ENCODE measurements at regions not wholly inside any gene's neighbourhood (a gene's known extent, or its start where the extent isn't known, plus 50 kb on each side); places are given as distances from the start of the nearest gene placed in this dataset.
"Not testable (repeated sequence)": the region's sequence is repeated elsewhere in the genome, so short reads cannot be mapped to it uniquely, and the experiment has no call there.

DNA sequence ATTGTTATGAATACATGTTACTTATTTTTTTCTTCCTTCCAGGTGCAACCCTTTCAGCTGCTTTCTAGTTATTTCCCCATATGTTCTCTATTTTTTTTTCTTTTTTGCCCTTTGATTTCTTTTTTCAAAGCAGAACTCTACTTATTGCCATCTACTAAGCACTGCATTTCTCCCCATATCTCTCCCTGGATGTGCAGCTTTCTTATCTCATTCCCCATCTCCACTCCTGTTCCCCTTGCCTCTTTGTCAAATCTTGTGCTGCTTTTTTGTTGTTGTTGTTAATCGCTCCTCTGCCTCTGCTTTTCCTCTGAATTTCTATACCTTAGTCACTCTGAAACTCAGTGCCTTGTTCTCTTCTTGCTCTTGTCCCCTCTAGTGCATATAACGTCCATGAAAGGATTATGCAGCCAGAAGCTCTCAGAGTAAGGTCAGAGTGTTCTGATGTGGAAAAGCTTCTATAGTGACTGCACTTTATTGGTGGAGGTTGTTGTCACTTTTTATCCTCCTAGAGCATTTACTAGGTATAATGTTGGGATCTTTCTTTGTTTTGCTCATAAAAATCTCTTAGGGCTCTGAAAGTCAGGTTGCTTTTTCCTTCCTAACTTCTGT is 51.1 kb upstream of the JADE1 start:
- no peak for DNase-seq (ENCODE audit: low read depth, low spot score)

DNA sequence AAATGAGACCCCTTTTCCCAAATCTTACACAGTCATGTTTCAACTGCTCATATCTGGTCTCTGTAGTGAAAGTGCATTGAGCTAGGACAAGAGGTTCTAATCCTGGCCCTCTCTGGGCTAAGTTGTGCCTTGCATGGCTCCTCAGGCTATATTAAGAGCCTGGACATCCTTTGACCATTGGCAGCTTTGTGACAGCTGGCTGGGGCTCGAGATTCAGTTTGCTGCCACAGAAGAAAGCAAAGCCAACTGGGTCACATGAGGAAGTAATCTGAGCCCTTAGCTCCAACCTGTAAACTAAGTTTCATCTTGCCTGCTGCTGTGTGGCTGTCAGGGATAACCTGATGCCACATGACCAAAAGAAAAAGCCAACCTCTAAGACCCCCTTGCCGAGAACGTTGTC is 51.8 kb upstream of the JADE1 start:
- no peak for DNase-seq (ENCODE audit: low read depth, low spot score)

GRCh38 chr4:128751354-128751753 is 58.1 kb upstream of the JADE1 start:
- DNase-seq (ENCODE audit: low read depth, low spot score): no peak

- not testable (repeated sequence) for DNase-seq (ENCODE audit: low read depth, low spot score)
These were observed 67.8 kb upstream of the JADE1 start for GRCh38 chr4:128741748-128742147.

DNA sequence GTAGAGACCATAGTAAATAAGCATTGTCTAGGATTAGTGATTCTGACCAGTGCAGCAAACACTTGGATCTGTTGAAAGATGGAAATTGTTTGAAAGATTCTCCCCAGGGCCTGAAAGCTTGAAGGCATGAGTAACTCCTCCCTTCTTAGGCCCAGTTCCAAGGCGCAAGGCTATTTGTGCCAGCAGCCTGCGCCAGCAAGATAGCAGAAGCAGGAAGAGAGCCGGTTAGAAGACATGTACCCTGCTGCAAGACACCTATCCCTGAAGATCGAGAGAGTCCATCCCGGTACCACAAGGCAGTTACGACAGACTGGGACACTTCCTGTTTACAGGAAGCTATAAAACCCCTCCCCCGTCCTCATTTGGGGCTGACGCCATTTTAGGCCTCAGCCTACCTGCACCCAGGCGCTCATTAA is 72.4 kb upstream of the JADE1 start:
- no peak for DNase-seq (ENCODE audit: low read depth, low spot score)

DNA sequence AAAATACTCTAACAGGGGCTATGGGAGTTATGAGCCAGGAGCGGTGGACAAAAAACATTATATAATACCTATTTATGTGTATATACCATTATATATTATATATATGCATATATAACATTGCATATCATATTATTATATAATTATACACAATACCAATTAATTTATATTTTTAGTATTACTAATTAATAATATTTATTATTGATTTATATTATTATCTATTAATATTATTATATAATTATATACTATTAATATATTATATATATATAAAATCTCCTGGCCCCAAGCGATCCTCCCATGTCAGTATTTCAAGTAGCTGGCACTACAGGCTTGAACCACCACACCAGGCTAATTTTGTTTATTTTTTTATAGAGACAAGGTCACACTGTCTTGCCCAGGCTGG is 73.8 kb upstream of the JADE1 start:
- DNase-seq (ENCODE audit: low read depth, low spot score): no peak

DNA sequence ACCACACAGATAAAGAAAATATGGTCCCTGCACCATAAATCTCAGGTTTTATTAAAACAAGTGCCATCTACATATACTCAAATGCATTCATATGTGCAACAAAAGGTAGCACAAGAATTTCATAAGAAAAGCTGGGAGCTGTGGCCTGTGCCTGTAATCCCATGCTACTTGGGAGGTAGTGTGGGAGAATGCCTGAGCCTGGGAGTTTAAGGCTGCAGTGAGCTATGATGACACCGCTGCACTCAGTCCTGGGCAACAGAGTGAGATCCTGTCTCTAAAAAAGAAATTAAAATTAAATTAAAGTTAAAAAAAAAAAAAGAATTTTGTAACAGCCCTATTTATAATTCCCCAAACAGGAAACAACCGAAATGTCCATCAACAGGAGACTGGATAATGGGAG is 81.3 kb upstream of the JADE1 start:
- DNase-seq (ENCODE audit: low read depth, low spot score): no peak

DNA sequence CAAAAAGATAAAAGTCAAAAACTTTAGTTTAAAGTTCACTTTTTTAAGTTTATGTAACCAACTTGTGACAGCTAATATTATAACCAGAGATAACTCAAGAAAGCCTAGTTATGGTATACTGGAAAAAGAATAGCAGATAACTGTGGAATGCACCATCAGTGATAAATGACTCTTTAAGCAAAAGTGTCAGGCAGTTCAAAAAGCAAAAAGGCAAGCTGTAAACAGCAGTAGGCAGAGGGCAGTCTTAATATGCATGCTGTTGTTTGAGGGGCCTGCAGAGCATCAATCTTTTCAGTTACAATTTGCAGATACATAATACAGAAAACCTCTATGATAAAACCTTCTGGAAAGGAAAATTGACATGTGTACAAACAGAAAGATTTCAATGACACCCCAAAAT is 81.8 kb upstream of the JADE1 start:
- DNase-seq (ENCODE audit: low read depth, low spot score): no peak

DNA sequence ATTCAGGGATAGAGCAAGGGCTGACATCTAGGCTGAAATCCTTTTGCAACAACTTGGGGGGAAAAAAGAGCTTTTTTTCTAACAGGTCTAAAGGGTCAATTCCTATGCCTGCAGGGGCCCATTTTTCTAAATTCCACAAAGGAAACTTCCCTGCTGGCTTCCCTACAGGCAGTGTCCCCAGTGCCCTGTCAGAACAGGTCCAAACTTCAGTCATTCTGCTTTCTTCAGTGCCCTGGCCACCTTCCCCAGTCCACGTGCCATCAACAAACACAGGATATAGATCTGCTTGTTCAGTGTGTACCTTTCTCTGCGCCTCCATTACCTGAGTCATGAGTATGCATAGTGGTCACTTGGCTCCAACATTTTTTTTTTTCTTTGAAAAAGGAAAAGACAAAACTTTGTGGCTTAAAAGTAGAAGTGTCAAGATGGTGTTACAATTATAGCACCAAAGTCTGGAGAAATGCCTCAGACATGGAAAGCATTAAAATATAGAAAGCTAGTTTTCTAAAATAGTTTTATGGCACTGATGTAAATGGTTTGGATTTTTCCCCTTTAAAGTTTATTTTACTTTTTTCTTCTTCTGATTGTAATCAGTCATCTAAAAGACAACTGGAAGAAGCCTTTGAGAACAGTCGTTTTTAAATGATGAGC is 84.0 kb upstream of the JADE1 start:
- DNase-seq (ENCODE audit: low read depth, low spot score): no peak

DNA sequence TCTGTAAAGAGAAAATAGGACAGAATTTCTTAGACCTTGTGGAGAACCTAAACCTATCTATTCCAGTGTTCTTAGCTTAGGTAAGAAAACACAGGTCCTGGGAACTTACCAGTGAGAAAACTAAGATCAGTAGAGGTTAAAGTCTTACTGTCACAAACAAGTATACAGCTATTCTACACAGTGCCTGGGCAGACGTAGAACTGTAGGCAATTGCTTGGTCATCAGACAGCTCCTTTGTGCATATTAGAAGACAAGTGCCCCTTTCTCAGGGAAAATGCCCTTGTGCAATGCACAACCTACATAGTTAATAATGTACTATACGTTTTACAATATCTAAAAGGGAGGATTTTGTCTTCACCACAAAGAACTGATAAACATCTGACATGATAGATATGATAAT is 86.6 kb upstream of the JADE1 start:
- DNase-seq (ENCODE audit: low read depth, low spot score): no peak

GRCh38 chr4:128721896-128722295 is 87.6 kb upstream of the JADE1 start:
- DNase-seq (ENCODE audit: low read depth, low spot score): no peak

DNA sequence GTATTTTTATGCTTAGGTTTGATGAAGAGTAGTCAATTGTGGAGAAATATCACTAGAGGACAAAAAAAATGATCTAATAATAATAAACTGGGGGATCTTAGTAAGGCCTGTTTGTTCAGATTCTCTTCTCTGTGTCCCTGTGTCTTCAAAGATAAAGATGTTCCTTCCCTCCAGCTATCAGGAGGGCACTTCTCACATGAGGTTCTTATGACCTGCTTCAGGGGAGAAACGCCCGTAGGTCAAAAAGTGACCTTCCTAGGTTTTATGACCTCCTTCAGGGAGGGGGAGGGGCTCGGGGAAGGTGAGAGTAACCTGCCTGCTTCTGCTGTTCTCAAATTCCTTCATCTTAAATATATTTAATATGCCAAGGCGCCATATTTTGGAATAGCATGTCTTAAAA is 89.2 kb upstream of the JADE1 start:
- no peak for DNase-seq (ENCODE audit: low read depth, low spot score)

DNA sequence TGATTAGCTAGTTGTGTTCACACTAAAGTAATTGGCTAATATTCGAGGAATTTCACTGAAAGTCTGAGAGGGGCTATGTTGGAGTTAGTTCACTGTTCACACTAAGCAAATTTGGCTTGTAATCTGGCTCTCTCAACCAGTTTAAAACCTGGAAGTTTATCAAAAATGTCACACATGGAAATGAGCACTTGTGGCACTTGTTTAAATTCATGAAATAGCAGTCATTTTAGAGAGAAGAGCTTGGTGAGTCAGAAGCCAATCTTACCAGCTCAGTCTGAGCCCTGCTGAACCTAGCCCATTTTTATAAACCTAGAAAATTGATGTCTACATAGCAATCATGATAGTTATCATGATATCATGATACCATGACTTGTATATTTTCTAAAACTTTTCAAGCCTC is 90.7 kb upstream of the JADE1 start:
- no peak for DNase-seq (ENCODE audit: low read depth, low spot score)

DNA sequence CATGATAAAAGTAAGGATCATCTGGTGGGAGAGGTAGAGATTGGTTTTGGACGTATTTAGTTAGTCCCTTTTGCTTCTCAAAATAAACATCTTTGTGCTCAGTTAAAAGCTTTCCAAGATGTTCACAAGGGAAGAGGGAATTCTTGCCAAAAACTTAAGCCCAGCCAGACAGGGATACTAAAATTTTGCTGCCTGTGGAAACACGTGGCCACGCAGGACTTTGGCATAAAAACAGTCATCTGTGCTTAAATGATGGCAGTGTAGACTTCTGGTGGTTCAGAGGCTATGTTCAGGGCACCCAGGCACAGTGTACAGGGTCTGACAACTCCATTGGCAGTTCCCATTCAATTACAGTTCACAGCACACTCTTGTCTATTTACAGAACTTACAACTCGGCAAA is 93.2 kb upstream of the JADE1 start:
- DNase-seq (ENCODE audit: low read depth, low spot score): no peak

DNA sequence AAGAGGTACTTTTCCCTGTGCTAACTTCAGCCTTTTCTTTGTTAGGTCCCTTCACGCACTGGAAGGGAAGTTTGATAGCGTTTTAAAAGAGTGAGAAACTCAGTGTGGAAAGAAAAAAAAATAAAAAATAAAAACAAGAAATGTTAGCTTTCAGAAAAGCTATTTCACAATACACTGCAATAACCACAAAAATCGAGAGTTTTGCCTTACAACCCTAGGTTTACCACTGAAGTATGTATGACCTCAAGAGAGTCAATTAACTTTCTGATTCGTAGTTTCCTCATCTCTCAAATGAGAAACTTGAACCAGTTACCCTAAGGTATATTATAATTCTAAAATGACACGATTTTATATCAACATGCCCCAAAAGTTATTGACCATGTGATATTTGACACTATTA is 93.9 kb upstream of the JADE1 start:
- DNase-seq (ENCODE audit: low read depth, low spot score): no peak

GRCh38 chr4:128711361-128711760 is 98.1 kb upstream of the JADE1 start:
- no peak for DNase-seq (ENCODE audit: low read depth, low spot score)

DNA sequence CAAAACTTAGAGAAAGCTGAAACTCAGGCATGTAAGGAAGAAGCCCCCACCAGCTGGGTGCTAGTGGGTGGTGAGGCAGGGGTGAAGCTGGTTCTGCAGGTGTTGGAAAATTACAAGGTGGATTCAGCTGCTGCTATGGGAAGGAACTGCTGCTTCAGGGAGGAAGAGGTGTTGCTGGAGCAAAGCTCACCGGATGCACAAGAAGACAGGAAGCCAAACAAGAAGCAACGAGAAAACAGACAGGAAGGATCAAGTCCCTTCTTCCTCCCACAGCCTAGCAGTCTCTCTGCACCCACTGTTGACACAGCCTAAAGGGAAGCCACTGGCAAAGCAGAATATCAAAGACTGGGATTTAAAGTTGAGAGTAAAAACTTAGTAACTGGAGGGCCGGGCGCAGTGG is 100.2 kb upstream of the JADE1 start:
- DNase-seq (ENCODE audit: low read depth, low spot score): no peak

DNA sequence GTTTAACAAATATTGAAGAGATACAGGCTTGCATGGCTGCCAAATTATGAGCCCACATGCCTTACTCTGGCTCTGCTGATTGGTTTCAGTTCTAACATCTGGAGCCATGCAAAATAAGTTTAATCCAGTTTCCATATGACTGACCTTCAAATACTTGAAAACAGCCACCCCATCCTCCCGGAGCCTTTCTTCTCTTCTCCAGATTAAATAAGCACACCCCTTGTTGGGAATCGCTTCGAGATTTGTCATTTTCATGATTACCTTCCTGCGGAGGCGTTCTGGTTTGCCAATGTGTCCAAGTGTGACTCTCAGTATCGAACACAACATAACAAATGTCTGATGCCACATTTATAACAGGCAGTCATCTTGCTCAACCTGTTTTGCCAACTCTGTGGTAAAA is 101.6 kb upstream of the JADE1 start:
- DNase-seq (ENCODE audit: low read depth, low spot score): no peak

DNA sequence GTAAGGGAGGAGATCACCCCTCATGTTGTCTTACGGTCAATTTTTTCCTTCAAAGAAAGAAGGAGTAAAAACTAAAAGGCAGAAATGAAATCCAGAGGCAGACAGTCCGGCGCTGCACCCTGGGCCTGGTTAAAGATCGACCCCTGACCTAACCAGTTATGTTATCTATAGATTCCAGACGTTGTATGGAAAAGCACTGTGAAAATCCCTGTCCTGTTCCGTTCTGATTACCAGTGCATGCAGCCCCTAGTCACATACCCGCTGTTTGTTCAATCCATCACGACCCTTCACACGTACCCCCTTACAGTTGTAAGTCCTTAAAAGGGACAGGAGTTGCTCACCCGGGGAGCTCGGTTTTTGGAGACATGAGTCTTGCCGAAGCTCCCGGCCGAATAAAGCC is 105.6 kb upstream of the JADE1 start:
- DNase-seq (ENCODE audit: low read depth, low spot score): no peak

GRCh38 chr4:128700659-128701350 is 108.7 kb upstream of the JADE1 start:
- DNase-seq (ENCODE audit: low read depth, low spot score): no peak

DNA sequence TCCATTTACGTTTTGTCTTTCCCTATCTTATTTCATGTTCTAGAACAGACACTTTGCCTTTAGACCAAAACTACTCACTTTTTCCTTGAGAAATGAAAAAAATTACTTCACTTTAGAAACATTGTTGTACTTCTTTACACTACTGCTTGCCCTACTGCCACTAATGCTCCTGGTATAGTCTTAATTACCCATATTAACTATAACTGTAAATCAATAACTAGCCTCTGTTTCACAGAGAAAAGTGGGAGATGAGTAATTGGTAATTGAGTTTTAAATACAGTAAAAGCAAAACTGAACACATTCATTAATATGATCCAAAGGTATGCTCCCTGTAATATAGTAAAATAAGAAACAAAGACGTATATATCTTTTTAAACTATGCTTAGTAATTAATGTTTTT is 111.1 kb upstream of the JADE1 start:
- DNase-seq (ENCODE audit: low read depth, low spot score): no peak

DNA sequence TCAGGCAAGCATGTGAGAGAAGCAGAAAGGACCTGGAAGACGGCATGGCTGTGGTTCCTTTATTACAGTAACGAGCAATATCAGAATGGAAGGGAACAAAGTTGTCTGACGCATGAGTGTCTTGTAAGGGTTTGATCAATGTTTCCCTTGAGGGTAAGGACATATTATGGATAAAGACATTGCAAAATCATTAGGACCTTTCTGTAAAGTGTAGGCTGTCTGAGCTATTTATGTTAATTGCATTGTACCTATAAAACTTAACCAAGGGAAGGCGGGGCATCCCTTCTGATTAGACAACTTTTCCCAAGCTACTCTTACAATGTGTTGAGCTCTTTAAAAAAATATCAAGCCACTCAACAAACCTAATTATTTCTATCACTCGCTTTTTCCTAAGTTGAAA is 112.2 kb upstream of the JADE1 start:
- no peak for DNase-seq (ENCODE audit: low read depth, low spot score)

GRCh38 chr4:128690011-128690410 is 119.5 kb upstream of the JADE1 start:
- no peak for DNase-seq (ENCODE audit: low read depth, low spot score)
